DLD1 (cell line): ENCODE measurements at regions not wholly inside any gene's neighbourhood (a gene's known extent, or its start where the extent isn't known, plus 50 kb on each side); places are given as distances from the start of the nearest gene placed in this dataset.

ENCODE experiments used
- in situ Hi-C: cut with HindIII; loops from 2 replicates; pipeline ENCODE4 v1.10.0; 2017; ENCODE audit warnings: low sequenced_read_pairs

DNA sequence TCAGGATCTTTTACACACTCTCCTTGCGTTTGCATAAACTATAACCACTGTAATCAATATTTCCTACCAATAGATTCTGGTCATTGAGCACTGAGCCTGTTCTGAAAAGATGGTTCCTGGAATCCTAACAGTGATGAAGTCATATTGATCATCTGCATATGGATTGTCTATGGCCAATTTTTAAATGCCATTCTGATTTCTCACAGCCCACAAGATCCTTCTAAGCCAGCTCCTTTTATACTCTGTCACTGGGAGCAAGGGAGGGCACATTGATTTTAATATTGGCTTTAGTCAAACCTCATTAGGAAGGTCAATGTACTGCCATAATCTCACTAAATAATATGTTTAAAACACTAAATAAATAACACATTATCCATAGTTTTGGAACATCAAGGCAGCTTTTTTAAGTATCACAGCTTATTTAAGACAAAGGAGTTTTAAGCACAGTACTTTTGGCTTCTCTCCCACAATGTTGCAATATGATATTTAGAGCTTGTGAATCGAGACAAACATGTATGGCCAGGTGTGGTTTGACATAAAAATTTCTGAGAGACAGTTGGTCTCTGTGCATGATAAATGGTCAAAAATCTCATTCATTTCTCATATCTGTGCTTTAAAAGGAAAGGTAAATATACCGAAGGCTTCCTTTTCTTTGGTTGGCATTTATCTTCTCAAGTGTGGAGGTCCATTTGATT lies 267.3 kb downstream of the MTX2 start:
- in situ Hi-C loops = no loop called here

DNA sequence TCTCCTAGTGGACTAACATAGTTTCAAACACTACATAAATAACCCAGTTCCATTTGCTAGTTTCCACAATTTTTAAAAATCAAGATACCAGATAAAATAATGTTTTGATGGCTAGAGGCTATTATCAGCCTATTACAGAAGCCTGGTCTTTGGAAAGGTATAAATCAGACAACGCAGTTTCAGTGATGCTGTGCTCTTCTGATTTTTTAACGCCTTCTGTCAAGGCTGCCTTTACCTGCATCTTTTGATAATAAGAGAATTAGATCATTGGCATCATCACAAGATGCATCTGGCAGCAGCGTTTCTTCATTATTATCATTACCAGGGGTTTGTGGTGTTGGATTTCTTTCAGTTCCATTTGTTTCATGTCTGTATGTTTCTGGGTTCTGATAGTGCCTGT lies 268.7 kb downstream of the MTX2 start:
- in situ Hi-C loops = no loop called here

DNA sequence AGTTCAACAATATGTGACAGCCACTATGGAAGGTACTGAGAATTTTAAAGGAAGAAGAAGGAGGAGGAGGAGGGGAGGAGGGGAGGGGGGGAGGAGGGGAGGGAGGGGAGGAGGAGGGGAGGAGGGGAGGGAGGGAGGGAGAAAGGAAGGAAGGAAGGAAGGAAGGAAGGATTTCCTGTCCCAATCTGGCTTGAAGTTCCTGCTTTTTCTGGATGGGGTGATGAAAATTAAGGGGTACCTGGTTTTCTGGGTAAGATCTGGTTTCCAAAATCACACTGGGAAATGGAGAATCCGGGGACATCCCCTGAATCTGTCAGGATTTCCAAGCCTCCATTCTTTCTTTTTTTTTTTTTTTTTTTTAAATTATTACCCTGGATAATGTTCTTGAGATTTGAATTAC lies 271.8 kb downstream of the MTX2 start:
- in situ Hi-C loops = no loop called here

DNA sequence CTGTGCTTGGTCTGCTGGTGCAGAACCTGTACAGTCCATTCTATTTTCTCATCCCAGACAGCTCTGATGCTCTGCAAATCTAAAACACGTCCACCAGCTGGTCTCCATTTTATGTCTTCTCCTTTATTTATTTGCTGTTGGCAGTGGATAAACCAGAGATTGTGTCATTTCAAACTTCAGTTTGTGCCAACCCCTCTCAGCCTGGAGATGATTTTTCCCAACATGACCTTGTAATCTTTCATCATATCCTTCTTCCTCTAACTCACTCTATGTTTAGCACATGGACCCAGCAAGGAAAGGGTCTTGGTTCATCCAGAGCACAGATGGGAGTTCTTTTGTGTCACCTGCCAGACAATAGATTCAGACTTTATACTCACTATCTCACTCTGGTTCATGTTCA lies 273.2 kb downstream of the MTX2 start:
- in situ Hi-C loops = no loop called here

DNA sequence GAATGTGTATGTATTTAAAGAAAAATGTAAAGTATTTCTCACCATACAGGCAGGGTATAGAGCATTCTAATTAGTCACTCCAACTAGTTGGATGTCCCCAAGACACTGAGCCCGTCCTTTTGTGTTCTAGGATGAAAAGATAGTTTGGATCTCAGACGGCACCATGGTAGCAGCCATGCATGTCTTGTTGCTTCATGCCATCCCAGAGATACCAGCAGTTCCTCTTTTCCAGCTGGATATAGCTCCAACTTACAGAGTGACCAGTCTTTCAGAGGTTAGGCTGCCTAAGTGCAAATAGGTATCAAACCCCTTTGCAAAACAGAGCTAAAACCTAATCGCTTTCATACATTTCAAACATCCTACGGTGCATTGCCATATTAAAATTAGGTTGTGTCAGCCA lies 275.3 kb downstream of the MTX2 start:
- in situ Hi-C loops = no loop called here

DNA sequence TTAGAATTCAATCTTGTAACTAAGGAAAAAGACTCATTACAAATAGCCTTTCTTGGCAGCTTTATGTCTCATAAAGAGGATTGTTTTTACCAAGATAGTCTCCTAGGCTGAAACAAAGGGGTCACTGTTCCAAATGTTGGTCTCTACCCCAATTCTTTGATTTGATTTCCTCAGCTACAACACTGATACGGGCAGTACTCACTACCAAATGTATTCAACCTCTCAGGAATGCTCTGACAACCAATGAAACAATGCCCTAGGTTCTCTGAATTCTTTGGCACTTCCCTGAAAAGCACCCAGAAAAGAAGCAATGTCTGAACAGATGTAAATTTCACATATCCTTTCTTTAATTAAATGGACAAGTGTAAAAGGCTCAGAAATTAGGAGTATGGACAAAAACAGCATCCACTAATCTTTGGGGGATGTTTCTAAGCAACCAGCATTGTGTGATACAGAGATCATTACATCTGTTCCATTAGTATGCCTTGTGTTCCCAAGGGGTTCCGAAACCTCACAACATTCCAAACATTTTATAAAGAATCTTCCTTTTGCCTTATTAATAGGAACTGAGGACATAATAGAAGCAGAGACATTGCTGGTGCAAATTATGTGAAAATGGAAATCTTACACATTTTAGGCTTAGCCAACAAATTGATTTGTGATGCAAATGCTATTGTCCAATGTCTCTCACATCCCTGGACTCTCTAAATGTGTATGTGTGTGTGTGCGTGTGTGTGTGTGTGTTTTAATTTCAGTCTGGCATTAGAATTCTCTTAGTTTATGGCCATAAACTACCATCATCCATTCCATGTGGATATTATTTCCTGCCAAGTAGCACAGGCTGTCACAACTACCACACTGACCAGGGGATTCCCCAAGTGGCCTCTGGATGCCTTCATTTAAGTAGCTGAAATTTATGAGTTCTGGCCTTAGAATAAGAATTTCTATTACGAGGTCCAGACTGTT lies 276.0 kb downstream of the MTX2 start:
- in situ Hi-C loops = no loop called here

DNA sequence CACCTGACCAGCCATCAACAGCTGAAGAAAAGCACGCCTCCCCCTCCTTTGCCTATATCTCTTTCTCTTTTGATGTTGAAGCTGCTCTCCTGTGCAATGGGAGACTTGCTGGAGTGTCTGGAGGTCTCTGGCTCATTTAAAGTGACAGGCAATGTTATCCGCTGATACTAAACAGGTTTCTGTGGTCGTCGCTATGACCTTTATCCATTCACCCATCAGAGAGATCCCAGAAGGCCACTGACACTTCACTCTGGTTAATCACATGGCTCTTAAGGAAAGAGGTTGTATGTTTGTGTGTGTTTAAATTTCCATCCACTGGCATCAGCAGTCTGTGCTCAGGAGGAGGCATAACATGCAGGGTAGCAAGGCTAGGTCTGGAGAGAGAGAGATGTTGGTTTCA lies 277.3 kb downstream of the MTX2 start:
- in situ Hi-C loops = no loop called here

DNA sequence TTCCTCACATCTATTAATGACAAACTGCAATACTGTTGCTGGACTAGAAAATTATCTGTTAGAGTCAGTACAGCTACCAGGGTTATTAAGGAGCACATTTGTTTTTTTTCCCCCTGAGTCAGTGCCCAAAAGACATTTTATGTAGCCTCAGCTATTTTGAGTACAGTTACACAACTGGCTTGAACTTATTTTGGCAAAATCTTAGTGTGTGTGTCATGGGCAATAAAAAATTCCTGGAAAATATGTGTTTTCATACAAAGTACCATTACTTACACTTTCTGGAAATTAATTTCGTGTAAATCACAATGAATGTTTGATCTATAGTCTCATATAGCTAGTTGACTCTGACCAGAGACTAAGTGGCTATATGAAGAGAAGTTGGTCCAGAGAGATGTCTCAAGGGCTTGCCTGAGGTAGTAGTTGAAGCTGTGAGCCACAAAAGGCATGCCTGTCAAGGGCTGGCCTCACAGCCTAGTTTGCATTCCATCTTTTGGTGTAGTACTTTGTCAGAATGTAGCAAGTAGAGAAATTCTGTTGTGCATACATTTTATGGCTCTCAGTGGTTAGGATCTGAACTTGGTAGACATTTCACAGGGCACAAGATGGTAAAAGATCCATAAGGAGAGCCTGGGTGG lies 283.4 kb downstream of the MTX2 start:
- in situ Hi-C loops = no loop called here

DNA sequence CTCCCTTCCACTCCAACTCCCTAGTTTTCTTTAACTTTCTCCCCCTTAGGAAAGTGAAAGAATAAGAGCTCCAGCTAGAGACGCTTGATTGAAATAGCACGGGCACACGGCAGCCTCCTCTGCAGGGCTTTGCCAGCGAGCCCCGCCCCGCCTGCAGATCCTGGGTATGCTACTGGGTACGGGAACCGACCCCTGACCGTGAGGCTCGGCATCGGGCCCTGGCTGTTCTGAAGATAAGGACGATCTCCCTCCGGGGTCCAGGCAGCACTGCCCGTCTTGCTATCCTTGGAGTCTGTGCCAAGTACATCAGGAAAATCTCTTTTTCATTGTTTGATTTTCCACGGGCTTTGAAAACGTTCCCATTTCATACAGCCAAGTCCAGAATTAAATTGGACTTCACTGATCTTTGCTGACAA lies 284.5 kb downstream of the MTX2 start:
- in situ Hi-C loops = no loop called here

DNA sequence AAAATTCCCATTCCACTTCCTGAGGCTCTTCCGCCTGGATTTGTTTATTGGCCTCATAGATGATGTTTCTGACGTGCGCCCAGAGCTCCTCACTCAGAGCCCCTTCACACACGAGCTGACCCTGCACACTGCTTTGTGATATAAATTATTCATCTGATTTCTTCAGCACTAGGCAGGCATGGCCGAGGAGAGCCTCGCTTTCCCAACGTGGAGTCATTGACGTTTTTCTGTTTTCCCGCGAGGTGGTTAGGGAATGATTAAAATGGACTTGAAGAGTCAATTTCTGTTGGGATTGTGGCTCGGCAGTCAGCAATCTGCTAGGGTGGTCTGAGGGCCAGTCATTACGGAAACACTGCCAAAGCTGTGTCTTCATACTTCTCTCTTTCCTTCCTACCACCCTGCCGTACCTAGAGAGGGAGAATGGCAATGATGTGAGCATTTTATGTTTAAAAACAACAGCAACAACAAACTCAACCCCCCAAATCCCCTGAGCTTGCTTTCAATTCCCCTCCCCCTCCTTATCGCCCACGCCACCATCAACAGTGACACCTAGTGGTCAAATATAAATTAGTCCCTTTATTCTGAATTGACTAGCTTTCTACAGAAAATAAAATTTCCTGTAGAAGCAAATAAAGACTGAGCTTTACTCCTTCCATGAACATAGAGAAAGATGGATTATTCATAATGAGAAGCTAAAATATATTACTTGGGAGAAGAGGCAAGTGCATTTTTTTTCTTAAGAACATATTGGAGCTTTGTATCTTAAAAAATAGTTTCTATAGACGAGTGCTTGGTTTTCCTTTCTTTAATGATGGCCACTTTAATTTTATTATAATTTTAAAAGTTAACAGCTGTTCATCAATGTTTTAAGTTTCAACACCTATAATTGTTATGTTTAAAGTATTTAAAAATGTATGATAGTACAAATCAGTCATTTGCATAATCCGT lies 285.1 kb downstream of the MTX2 start:
- in situ Hi-C loops = no loop called here

DNA sequence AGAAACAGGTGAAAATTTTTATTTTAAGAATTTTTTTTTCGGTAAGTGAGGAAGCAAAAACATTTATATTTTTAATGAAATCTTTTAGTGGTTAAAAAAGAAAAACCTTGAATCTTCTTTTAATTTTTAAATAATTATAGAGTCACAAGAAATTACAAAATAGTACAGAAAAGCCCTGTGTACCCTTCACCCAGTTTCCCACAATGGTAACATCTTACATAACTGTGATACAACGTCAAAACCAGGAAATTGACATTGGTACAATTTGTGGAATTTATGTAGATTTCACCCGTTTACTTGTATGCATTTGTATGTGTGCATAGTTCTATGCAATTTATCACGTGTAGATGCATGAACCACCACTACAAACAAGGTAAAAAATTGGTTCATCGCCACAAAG lies 285.9 kb downstream of the MTX2 start:
- in situ Hi-C loops = no loop called here

DNA sequence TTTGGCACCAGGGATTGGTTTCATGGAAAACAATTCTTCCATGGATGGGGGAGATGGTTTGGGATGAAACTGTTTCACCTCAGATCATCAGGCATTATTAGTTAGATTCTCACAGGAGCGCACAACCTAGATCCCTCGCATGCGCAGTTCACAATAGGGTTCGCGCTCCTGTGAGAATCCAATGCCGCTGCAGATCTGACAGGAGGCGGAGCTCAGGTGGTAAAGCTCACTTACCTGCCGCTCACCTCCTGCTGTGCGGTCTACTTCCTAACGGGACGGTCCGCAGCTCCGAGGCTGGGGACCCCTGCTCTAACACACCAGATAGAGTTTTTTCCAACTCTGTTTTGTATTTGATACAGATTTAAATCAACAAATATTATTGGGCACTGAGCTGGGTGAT lies 286.5 kb downstream of the MTX2 start:
- in situ Hi-C loops = no loop called here

DNA sequence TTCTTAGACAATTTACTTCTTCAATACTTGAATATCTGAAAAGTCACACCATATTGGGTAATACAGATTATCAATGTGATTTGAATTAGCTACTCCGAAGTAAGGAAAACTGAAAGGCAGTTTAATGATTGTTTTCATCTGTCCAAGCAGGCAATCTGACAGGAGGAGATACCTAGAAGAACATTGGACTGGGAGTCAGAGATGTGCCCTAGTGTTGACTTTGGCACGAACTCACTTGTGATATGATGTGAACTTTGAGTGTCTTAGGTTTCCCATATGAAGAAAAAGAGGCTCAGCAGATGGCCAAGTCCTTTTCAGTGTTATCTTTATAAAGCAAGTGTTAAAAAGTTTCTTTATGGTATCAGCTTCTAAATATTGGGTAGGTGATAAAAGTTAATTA lies 287.1 kb downstream of the MTX2 start:
- in situ Hi-C loops = no loop called here

DNA sequence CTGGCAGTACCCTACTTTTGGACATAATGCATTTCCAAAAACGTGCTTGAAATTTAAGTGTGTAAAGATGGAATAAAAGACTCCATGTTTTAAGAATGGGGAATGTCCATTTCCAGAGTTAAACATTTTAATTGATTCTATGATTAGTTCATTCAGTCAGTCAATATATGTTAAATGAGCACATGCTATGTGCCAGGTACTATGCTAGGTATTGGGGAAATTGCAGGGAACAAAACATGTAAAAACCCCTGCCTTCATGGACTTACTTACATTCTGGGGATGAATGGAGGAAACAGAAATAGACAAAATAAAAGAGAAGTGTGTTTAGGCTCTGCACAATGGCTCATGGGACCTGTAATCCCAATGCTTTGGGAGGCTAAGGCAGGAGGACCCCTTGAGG lies 288.6 kb downstream of the MTX2 start:
- in situ Hi-C loops = no loop called here

DNA sequence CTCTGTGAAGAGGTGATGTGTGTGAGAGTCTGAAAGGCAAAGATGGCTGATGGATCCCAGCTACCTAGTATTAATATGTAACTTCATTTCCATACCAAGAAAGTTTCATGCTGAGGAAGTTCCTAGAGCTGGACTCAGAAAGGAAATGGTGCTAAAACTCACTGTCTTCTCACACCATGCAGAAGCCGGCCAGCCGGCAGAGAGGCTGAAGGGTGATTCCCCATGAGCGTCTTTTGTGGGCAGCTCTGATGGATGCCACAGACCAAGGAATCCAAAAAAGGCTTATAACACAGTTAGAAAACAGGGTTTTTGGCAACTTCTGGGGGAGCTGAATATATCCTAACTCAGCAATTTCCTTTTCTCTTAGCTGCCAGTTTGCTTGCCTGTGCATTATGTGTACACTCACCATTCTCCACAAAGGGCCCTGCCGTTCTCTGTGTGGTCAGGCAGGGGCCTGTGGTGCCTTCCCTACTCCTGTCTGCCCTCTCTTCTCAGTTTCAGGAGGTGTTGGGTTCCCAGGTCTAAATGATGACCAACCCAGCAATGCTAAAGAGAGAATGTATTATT lies 289.4 kb downstream of the MTX2 start:
- in situ Hi-C loops = no loop called here

DNA sequence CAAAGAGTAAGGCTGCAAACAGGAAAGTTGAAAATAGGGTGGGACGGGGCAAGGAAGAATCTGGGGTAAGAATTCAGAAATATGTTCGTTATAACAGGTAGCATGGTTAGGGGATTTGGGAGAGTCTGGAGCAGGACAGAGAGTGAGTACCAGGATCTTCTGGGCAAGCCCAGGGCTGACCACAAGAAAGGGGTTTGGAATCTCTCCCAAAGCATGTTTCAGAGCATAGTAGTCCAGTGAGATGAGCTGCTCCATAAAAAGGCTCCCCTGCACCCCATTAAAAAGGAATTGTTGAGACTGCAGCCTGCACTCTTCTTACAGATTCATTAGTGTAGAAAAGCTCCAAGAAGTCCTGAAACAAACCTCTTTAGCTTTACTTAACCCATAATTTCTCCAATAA lies 291.1 kb downstream of the MTX2 start:
- in situ Hi-C loops = no loop called here

DNA sequence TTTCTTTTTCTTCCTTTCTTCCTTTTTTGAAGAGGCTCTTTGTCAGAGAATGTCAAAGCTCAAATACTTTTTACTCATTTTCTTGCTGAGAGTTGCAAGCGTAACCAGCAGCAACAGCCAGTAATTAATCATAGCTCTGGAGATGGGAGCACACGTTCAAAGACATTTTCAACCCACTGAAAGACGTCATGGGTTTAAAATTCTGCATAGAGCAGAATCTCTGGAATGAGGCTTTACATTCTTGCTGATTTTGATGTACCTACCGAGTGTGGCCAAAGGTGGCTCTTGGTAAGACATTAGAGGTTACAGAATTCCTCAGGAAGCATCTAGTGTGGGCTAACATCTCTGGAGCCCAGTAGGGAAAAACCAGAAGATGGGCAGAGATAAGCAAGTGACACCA lies 292.5 kb downstream of the MTX2 start:
- in situ Hi-C loops = no loop called here

DNA sequence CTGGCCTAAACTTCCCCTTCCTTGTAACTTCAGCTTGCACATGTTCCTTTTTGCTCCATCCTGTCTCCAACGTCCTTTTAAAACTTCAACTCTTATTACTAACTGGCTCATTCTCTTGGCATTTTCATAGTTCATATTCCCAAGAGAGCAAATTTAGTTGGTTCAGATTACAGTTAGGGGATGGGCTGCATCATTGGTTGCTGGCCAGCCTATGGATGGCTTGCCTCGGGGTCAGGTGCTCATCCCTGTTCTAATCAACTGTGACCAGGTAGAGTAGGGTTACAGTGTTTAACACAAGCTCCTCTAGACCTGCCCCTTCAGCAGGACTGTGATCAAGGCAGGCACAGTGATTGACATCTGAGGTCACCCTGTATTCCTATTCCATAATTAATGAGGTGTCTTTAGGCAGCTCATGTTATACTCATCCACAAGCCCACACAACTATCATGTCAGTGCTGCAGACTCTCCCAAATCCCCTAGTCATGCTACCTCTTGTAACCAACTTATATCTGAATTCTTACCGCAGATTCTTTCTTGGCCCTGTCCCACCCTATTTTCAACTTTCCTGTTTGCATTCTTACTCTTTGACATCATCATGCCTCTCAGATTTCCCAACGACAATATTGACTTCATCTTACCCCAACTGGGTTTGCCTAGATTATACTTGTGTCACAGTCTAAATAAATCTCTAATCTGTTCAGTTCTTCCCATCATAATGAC lies 293.3 kb downstream of the MTX2 start:
- in situ Hi-C loops = no loop called here

DNA sequence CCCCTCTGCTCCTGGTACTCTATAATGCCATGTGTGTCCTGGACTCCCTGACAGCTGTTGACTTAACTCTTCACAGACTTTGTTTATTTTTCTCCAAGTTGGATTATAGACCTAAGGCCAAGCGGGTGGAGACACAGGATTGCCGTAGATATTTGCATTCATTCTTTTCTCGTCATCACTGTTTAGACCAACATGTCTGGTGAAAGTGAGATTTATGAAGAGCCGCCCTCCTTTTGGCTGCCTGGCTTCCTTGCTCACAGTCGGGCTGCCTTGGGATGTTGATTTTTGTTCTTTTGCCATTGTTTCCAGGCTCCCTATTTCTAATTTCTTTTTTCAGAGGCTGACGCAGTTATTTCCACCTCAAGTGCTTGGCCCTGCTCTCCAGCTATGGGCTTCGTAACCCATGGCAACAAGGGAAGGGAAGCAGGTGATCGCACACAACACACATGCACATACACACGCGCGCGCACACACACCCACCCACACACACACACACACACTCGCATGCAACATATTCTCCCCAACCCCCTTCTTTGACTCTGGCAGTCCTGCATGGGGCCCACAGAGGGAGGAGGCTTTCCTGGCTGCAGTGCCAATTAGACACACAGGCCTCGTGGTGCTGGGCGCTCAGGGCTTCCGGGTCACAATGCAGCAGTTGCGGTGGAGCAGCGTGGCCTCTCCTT lies 296.5 kb downstream of the MTX2 start:
- in situ Hi-C loops = no loop called here
